ENCODE measurements at regions not wholly inside any gene's neighbourhood (a gene's known extent, or its start where the extent isn't known, plus 50 kb on each side); places are given as distances from the start of the nearest gene placed in this dataset.

DNA sequence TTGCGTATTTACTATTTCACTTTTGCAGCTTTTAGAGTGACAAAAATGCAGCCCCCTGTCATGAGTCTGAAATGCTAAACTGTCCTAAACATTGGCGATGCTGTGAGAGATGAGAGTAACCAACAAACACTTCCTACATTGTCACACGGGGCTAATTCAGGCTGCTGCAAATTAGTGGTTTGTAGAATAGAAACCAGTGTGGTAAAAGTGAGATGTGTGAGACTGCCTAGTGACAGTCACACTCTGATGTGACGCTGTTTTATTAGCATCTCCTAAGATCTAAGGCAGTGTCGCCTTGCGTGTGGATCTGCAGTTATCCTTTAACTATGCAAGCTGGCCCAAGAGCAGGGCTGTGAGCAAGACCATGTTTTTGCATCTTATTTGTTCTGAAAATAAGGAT lies 800.2 kb upstream of the TENM3 start:
- H2AFZ ChIP-seq (ENCODE audit: low read depth, low read length) = no peak overlapping the region
- H3K4me3 ChIP-seq (ENCODE audit: low read length) = no peak overlapping the region
- no peaks in the 10 kb centered on the region for H3K9me3 ChIP-seq (ENCODE audit: low read length)
- H3K36me3 ChIP-seq (ENCODE audit: insufficient read depth, low read length) = no peaks in the 10 kb centered on the region
- no peaks in the 10 kb centered on the region for H3K4me1 ChIP-seq (ENCODE audit: insufficient read depth, low read length)
- no peaks in the 10 kb centered on the region for H3K27me3 ChIP-seq (ENCODE audit: insufficient read depth, low read length)

DNA sequence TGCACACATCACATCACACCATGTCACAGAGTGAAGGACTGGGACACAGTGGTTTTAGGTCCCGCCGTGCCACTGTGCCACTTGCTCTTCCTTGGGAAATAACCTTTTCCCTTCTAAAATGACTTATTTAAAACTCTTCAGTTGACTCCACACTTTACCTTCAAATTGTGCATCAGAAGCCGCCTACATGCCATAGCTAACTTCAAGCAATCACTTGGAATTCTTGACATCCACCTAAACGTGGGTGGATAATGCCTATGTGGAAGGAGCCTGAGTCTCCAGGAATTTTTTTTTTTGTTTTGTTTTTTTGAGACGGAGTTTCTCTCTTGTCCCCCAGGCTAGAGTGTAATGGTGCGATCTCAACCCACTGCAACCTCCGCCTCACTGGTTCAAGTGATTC lies 777.4 kb upstream of the TENM3 start:
- no peak overlapping the region for H3K4me3 ChIP-seq (ENCODE audit: low read length)
- no peaks in the 10 kb centered on the region for H3K4me1 ChIP-seq (ENCODE audit: insufficient read depth, low read length)
- no peaks in the 10 kb centered on the region for H3K9me3 ChIP-seq (ENCODE audit: low read length)
- H3K36me3 ChIP-seq (ENCODE audit: insufficient read depth, low read length) = no peaks in the 10 kb centered on the region
- no peak overlapping the region for H2AFZ ChIP-seq (ENCODE audit: low read depth, low read length)
- H3K27me3 ChIP-seq (ENCODE audit: insufficient read depth, low read length) = no peaks in the 10 kb centered on the region

DNA sequence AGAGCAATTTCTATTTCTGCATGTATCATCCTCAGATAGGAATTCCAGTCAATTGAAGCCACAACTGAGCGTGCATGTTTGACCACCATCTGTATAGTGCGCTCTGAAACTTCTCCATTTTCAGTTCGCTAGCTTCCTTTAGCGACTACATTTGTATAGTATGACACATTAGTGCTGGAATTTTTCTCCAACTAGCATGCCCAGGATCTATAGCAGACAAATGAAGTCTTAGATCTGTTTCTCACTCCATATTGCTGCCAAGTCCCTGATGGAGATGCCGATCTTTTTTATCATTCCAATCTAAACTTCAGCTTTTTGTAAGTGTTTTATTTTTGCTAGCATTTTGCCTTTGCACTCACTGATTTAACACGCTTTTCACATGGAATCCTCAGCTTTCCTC lies 774.8 kb upstream of the TENM3 start:
- H3K4me1 ChIP-seq (ENCODE audit: insufficient read depth, low read length) = no peaks in the 10 kb centered on the region
- H3K4me3 ChIP-seq (ENCODE audit: low read length) = no peak overlapping the region
- H3K9me3 ChIP-seq (ENCODE audit: low read length) = no peaks in the 10 kb centered on the region
- no peaks in the 10 kb centered on the region for H3K27me3 ChIP-seq (ENCODE audit: insufficient read depth, low read length)
- H2AFZ ChIP-seq (ENCODE audit: low read depth, low read length) = no peak overlapping the region
- no peaks in the 10 kb centered on the region for H3K36me3 ChIP-seq (ENCODE audit: insufficient read depth, low read length)

DNA sequence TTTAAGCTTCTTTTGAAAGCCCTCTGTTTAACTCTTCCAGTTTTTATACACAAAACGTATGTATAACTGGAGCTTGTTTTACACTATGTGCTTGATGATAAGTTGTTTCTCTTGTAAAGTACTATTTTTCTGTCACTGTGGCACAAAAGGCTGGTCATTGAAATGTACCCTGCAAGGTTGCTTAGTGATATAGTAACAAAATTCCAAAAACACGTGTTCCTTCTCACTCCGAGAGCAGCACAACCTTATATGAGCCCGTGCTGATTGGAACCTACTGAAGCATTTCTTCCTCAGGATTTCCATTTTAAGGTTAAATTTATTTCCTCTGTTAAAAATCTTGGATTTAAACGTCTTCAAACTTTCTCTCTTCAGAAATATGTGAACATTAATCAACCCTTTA lies 772.9 kb upstream of the TENM3 start:
- H3K9me3 ChIP-seq (ENCODE audit: low read length) = no peaks in the 10 kb centered on the region
- no peak overlapping the region for H3K4me3 ChIP-seq (ENCODE audit: low read length)
- no peaks in the 10 kb centered on the region for H3K36me3 ChIP-seq (ENCODE audit: insufficient read depth, low read length)
- H3K27me3 ChIP-seq (ENCODE audit: insufficient read depth, low read length) = no peaks in the 10 kb centered on the region
- no peak overlapping the region for H2AFZ ChIP-seq (ENCODE audit: low read depth, low read length)
- H3K4me1 ChIP-seq (ENCODE audit: insufficient read depth, low read length) = no peaks in the 10 kb centered on the region

DNA sequence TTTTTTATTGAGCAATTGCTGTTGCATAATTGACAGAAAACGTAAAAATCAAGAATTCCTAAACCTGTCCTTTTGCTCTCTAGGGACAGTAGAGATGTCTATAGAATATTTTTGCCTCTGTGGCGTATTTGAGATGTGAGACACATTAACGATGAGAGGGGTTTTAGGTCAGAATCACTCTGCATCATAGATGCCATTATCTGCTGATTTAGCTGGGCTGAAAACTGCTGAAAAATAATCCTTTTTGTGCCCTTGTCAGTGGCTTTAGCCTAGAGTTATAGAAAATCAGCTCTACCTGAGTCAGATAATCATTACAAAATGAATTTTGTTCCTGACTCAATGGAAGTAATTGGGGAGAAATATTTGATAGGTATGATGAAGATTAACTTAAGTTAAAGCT lies 767.8 kb upstream of the TENM3 start:
- Histone ChIP-seq H3K36me3 (ENCODE audit: insufficient read depth, low read length) (no peaks in the 10 kb centered on the region), H3K9me3 (ENCODE audit: low read length) (no peaks in the 10 kb centered on the region), H3K4me3 (ENCODE audit: low read length) (no peak overlapping the region), H3K4me1 (ENCODE audit: insufficient read depth, low read length) (no peaks in the 10 kb centered on the region), H3K27me3 (ENCODE audit: insufficient read depth, low read length) (no peaks in the 10 kb centered on the region), H2AFZ (ENCODE audit: low read depth, low read length) (no peak overlapping the region)

DNA sequence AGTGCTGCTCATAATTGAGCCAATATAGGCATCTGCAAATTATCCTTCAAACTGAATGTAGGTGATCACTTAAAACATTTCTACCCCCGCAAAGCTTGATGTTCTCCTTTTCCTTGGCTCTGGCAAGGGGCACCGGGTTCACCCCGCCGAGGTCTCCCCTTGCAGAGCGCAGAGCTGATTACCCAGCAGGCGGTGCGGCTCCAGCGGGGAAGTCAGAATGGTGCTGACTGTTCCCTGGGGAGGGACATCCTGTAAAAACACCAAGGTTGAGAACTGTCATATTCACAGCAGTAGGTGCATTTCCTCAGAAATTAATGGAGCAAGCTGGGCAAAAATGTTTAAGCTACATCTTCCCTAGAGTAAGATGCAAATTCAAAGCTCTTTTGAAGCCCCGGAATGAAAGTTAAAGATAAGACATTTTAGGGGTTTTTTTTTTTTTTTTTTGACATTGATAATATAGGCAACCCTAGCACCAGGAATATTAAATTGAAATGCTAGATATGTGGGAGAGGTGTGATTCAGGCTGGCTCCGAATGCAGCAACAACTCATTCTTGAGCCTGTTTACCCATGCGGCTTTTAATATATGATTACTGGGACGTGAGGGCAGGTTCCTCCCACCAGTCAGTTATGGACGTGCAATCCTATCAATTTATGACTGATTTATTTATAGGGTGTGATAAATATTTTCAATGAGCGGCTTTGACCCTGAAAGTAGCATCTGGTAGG lies 767.3 kb upstream of the TENM3 start:
- no peak overlapping the region for H2AFZ ChIP-seq (ENCODE audit: low read depth, low read length)
- no peak overlapping the region for H3K4me3 ChIP-seq (ENCODE audit: low read length)
- H3K9me3 ChIP-seq (ENCODE audit: low read length) = no peaks in the 10 kb centered on the region
- no peaks in the 10 kb centered on the region for H3K27me3 ChIP-seq (ENCODE audit: insufficient read depth, low read length)
- no peaks in the 10 kb centered on the region for H3K36me3 ChIP-seq (ENCODE audit: insufficient read depth, low read length)
- no peaks in the 10 kb centered on the region for H3K4me1 ChIP-seq (ENCODE audit: insufficient read depth, low read length)

DNA sequence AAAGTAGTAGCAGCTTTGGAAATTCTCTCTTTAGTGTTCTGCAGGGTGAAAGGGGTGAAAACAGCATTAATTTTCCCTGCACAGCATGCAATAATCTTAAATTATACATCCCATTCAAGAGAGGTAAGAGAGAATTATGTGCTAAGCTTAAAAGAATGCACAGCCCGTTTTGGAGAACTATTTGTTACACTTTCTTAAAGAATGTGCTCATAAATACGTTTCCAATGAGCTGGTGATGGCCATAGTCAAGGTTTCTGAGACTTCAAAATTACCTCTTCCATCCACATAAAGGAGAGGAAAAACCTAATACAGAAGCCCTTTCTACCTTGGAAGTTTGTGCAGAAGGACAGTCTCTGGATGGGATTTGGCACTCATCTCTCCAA lies 766.7 kb upstream of the TENM3 start:
- Histone ChIP-seq H3K36me3 (ENCODE audit: insufficient read depth, low read length) (no peaks in the 10 kb centered on the region), H2AFZ (ENCODE audit: low read depth, low read length) (no peak overlapping the region), H3K4me3 (ENCODE audit: low read length) (no peak overlapping the region), H3K9me3 (ENCODE audit: low read length) (no peaks in the 10 kb centered on the region), H3K27me3 (ENCODE audit: insufficient read depth, low read length) (no peaks in the 10 kb centered on the region), H3K4me1 (ENCODE audit: insufficient read depth, low read length) (no peaks in the 10 kb centered on the region)

DNA sequence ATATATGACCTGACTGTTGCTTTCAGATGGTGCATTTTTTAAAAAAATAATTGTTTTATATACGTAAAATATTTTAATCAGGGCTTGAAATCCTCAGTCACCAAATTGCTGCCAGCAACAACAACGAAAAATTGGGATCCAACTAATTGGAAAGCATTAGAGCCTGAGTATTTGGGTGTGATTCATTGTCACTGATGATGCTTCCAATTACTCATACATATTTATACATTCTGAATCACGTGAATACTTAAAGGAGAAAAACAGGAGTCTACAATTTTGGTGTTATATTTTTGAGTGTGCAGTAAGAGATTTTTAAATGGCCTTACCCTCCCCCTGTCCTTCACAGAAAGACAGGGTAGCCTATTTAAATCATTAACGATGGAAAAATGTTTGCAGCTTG lies 765.6 kb upstream of the TENM3 start:
- Histone ChIP-seq H2AFZ (ENCODE audit: low read depth, low read length) (no peak overlapping the region), H3K36me3 (ENCODE audit: insufficient read depth, low read length) (no peaks in the 10 kb centered on the region), H3K27me3 (ENCODE audit: insufficient read depth, low read length) (no peaks in the 10 kb centered on the region), H3K4me1 (ENCODE audit: insufficient read depth, low read length) (no peaks in the 10 kb centered on the region), H3K4me3 (ENCODE audit: low read length) (no peak overlapping the region), H3K9me3 (ENCODE audit: low read length) (no peaks in the 10 kb centered on the region)

DNA sequence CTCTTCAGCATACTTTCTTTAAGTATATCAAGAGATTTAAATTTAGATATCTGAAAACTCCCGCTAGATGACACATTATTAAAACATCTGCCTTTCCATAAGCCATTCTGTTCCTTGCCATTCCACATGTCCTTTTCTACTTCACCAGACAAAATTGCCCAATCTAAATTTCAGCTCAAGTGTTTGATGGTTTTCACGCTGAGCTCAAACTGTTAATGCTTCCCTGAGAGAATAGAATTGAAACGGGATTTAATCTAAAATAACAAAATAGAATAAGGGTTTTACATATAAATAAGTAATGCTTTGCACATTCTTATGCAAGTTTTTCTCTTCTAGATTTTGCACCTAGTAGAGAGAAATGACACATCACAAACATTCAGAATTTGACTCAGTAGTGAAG lies 764.5 kb upstream of the TENM3 start:
- no peaks in the 10 kb centered on the region for H3K36me3 ChIP-seq (ENCODE audit: insufficient read depth, low read length)
- H2AFZ ChIP-seq (ENCODE audit: low read depth, low read length) = no peak overlapping the region
- no peaks in the 10 kb centered on the region for H3K27me3 ChIP-seq (ENCODE audit: insufficient read depth, low read length)
- H3K4me3 ChIP-seq (ENCODE audit: low read length) = no peak overlapping the region
- no peaks in the 10 kb centered on the region for H3K9me3 ChIP-seq (ENCODE audit: low read length)
- H3K4me1 ChIP-seq (ENCODE audit: insufficient read depth, low read length) = peaks cover 1% of the 10 kb centered on the region

DNA sequence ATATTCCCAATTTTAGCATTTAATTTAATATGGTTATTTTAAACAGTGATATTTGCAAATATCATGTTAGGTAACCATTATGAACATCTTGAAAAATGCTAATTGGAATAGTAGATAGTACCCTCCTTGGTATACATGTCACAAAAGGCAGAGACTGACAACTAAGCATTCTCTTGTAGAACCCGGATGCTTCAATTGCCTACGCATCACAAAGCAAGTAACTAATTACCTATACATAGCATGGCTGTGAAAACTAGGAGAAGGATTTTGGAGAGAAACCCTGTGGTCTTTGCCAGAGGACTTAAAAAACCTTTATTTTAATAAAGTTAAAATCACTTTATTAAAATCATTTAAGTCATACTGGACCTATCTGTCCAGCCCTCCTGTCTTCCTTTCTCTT lies 764.1 kb upstream of the TENM3 start:
- H3K36me3 ChIP-seq (ENCODE audit: insufficient read depth, low read length) = no peaks in the 10 kb centered on the region
- H3K27me3 ChIP-seq (ENCODE audit: insufficient read depth, low read length) = no peaks in the 10 kb centered on the region
- H3K9me3 ChIP-seq (ENCODE audit: low read length) = no peaks in the 10 kb centered on the region
- no peak overlapping the region for H2AFZ ChIP-seq (ENCODE audit: low read depth, low read length)
- peaks cover 6% of the 10 kb centered on the region for H3K4me1 ChIP-seq (ENCODE audit: insufficient read depth, low read length)
- no peak overlapping the region for H3K4me3 ChIP-seq (ENCODE audit: low read length)

DNA sequence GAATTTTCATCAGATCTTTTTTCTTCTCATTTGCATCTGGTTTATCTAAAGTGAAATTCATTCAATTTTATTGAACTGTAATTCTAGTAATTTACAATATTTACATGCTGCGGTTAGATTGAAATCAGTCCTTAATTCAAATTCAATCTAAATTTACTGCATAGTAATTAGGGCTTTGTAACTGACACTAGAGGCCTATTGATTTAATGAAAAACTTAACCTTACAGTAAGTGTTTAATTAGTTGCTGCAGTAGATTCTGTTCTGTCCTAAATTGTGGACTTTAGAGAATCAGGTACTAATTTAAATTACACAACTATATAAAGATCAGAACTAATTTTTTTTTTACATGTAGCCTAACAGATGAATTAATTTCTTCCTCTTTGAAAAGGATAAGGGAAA lies 758.8 kb upstream of the TENM3 start:
- no peak overlapping the region for H3K4me3 ChIP-seq (ENCODE audit: low read length)
- no peaks in the 10 kb centered on the region for H3K9me3 ChIP-seq (ENCODE audit: low read length)
- H3K27me3 ChIP-seq (ENCODE audit: insufficient read depth, low read length) = no peaks in the 10 kb centered on the region
- H2AFZ ChIP-seq (ENCODE audit: low read depth, low read length) = no peak overlapping the region
- peaks cover 7% of the 10 kb centered on the region for H3K4me1 ChIP-seq (ENCODE audit: insufficient read depth, low read length)
- H3K36me3 ChIP-seq (ENCODE audit: insufficient read depth, low read length) = no peaks in the 10 kb centered on the region

DNA sequence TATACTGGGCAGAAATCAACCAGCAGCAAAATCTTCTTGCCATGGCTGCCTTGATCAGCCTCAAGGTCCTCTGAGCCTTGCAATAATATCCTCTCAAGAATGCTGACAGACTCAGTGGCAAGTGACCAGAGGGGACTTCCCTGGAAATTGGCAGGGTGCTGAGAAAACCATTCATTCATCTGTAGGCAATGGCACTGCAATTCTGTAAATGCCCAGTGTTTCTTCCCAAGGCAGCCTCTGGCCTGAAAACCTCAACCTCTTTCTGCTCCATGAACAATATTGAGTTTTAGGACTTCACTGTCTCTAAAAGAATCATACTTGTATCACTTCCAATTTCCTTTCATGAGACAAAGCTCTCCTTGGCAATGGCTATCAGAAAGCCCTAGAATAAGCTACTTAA lies 754.3 kb upstream of the TENM3 start:
- Histone ChIP-seq H3K36me3 (ENCODE audit: insufficient read depth, low read length) (no peaks in the 10 kb centered on the region), H2AFZ (ENCODE audit: low read depth, low read length) (no peak overlapping the region), H3K4me1 (ENCODE audit: insufficient read depth, low read length) (peaks cover 3% of the 10 kb centered on the region), H3K4me3 (ENCODE audit: low read length) (no peak overlapping the region), H3K9me3 (ENCODE audit: low read length) (no peaks in the 10 kb centered on the region), H3K27me3 (ENCODE audit: insufficient read depth, low read length) (no peaks in the 10 kb centered on the region)

DNA sequence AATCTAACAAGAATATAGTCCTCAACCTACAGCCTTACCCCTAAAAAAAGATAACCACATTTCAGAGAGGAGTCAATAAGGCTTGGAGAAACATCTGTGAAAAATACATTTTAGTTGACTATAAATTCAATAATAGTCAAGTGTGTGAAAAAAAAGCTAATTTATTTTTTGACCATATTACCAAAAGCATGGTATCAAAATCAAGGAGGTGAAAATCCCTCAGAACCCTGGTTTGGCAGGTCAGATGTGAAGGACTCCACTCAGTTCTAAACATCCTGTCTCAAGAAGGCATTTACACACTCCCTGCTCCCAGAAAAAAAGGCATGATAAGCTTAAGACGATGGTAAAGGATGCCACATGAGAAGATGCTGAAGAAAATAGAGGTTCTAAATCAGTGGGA lies 745.1 kb upstream of the TENM3 start:
- no peak overlapping the region for H3K4me3 ChIP-seq (ENCODE audit: low read length)
- no peaks in the 10 kb centered on the region for H3K9me3 ChIP-seq (ENCODE audit: low read length)
- H3K4me1 ChIP-seq (ENCODE audit: insufficient read depth, low read length) = no peaks in the 10 kb centered on the region
- H2AFZ ChIP-seq (ENCODE audit: low read depth, low read length) = no peak overlapping the region
- H3K27me3 ChIP-seq (ENCODE audit: insufficient read depth, low read length) = no peaks in the 10 kb centered on the region
- no peaks in the 10 kb centered on the region for H3K36me3 ChIP-seq (ENCODE audit: insufficient read depth, low read length)

DNA sequence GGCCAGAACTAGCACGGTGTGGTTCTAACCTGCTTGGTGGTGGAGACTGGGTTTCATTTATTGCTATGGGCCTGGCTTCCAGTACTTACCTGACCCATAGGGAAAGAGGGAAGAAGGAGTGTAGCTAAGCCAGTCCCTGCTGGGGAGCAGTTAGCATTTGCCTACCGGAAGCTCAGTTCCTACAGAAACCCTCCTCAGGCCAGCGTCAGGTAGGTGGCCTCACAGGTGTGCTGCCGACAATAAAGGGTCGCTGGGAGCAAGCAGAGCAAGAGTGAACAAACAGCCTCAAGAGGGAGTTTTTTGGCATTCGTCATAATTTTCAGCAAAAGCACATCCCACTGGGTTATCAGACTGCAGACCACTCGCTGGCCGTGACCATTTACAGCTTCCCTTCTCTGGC lies 740.6 kb upstream of the TENM3 start:
- H3K9me3 ChIP-seq (ENCODE audit: low read length) = no peaks in the 10 kb centered on the region
- H2AFZ ChIP-seq (ENCODE audit: low read depth, low read length) = no peak overlapping the region
- H3K27me3 ChIP-seq (ENCODE audit: insufficient read depth, low read length) = no peaks in the 10 kb centered on the region
- no peak overlapping the region for H3K4me3 ChIP-seq (ENCODE audit: low read length)
- H3K4me1 ChIP-seq (ENCODE audit: insufficient read depth, low read length) = peaks cover 15% of the 10 kb centered on the region
- H3K36me3 ChIP-seq (ENCODE audit: insufficient read depth, low read length) = no peaks in the 10 kb centered on the region

Measured in neuron (in vitro differentiated cells).